ENCODE measurements at regions not wholly inside any gene's neighbourhood (a gene's known extent, or its start where the extent isn't known, plus 50 kb on each side); places are given as distances from the start of the nearest gene placed in this dataset.

DNA sequence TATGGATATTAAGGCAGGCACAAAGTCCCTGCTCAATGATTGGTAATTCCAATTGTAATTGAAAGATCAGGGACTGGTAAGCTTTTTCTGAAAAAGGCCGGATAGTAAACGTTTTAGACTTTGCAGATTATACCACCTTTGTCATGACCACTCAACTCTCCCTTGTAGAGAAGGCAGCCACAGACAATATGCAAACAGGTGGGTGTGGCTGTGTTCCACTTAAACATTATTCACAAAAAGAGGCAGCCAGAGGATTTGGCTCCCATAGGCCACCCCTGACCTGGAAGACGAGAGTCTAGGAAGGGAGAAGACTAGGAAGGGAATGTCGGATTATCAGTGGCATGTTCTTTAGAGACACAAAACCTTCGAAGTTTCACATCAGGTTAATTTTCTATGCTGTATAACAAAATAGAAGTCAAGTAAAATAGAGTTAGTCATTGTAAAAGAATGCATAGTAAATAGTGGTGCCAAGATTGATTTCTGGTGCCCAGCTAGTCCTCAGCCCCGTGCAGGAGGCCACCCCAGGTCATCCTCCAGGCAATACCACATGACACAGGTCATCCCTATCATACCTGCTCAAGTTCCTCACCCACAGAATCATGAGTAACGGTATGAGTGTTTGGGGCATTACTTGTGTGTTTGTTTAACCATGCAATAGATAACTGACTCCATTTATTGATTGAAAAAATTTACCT is 193.8 kb downstream of the PLPP4 start:
- TF ChIP-seq, protein P1, sequence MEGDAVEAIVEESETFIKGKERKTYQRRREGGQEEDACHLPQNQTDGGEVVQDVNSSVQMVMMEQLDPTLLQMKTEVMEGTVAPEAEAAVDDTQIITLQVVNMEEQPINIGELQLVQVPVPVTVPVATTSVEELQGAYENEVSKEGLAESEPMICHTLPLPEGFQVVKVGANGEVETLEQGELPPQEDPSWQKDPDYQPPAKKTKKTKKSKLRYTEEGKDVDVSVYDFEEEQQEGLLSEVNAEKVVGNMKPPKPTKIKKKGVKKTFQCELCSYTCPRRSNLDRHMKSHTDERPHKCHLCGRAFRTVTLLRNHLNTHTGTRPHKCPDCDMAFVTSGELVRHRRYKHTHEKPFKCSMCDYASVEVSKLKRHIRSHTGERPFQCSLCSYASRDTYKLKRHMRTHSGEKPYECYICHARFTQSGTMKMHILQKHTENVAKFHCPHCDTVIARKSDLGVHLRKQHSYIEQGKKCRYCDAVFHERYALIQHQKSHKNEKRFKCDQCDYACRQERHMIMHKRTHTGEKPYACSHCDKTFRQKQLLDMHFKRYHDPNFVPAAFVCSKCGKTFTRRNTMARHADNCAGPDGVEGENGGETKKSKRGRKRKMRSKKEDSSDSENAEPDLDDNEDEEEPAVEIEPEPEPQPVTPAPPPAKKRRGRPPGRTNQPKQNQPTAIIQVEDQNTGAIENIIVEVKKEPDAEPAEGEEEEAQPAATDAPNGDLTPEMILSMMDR (IDR thresholded peaks at IDR 0.05): no peak
- TF ChIP-seq POLR2AphosphoS5 (IDR thresholded peaks at IDR 0.05): no peak
